K562 (cell line): ENCODE measurements at regions not wholly inside any gene's neighbourhood (a gene's known extent, or its start where the extent isn't known, plus 50 kb on each side); places are given as distances from the start of the nearest gene placed in this dataset.
A peak's percentile ranks its signal among the peaks of the same experiment; 100 is the strongest.

ENCODE experiments used
- ATAC-seq: fragments of 200-7000 bp; cut with Tn5 transposase; 3 replicates; pipeline ENCODE4 v1.9.1; 2020; ENCODE audit warnings: moderate library complexity
- BruUV-seq: library from RNA; stranded (reverse); fragments of 400-500 nt; replicated peaks from 2 replicates; lab custom pipeline; 2021; lab: Mats Ljungman, UMichigan
- CTCF ChIA-PET: fragments of 300-600 bp; formaldehyde crosslinking; extraction: SDS; loops from one replicate; lab custom pipeline; 2021; ENCODE audit warnings: low intra/inter-chr PET ratio; lab: Yijun Ruan, JAX
- POLR2A ChIA-PET: fragments of 300-600, 350-650 bp; sonication (Branson Sonifier 250); formaldehyde crosslinking; extraction: SDS; loops from one replicate; lab custom pipeline; 2021; ENCODE audit warnings: antibody characterized with exemption, inconsistent platforms; lab: Yijun Ruan, JAX
- DNase-seq, 4 experiments: peaks; one replicate each; pipeline versions ENCODE4 v3.0.0 to v3.0.0-alpha.2; 2011 to 2018; ENCODE audit warnings: low spot score in 3 of 4, mixed read lengths in 3 of 4; ENCODE audit errors: extremely low read depth in 1 of 4
- FAIRE-seq: peaks from 2 replicates; lab custom pipeline; 2011; peaks lifted over from hg19 to GRCh38; lab: Jason Lieb, UNC
- H2AFZ ChIP-seq: 2 replicates; pipeline ENCODE4 v1.6.0; 2011; ENCODE audit warnings: low read depth, low read length, control low read depth, inconsistent platforms
- H3K27ac ChIP-seq: fragments of 200-600 bp; 3 replicates; pipeline ENCODE4 v1.8.0; 2011; ENCODE audit warnings: low read depth, mild to moderate bottlenecking, control low read depth, inconsistent platforms, low read length, moderate library complexity, mixed read lengths; ENCODE audit errors: extremely low read depth
- H3K27me3 ChIP-seq, 2 experiments: fragments of 300-600 bp in 1 of 2; 2 replicates in 1 of 2; 3 replicates in 1 of 2; pipeline versions ENCODE4 v1.6.0 to v1.8.0; 2011; ENCODE audit warnings: inconsistent platforms in 2 of 2, low read length in 2 of 2, mild to moderate bottlenecking in 1 of 2, mixed read lengths in 1 of 2, moderate library complexity in 1 of 2; ENCODE audit not compliant: control insufficient read depth in 2 of 2, insufficient read depth in 2 of 2
- H3K36me3 ChIP-seq: fragments of 300-600 bp; 3 replicates; pipeline ENCODE4 v1.8.0; 2011; ENCODE audit warnings: mild to moderate bottlenecking, low read length, inconsistent platforms; ENCODE audit not compliant: control insufficient read depth, insufficient read depth
- H3K4me1 ChIP-seq, 2 experiments: fragments of 200-600 bp in 1 of 2; replicated peaks in 1 of 2; 2 replicates in 1 of 2; 3 replicates in 1 of 2; pipeline versions ENCODE4 v1.5.1 to v1.8.0; 2011; ENCODE audit warnings: inconsistent platforms in 2 of 2, low read length in 2 of 2, mild to moderate bottlenecking in 1 of 2, mixed read lengths in 1 of 2, moderate library complexity in 1 of 2; ENCODE audit not compliant: control insufficient read depth in 2 of 2, insufficient read depth in 2 of 2
- H3K4me2 ChIP-seq: 2 replicates; pipeline ENCODE4 v1.6.1; 2011; ENCODE audit warnings: low read length, control low read depth, inconsistent platforms, mixed read lengths; ENCODE audit not compliant: insufficient read depth
- H3K4me3 ChIP-seq: fragments of 200-600 bp; sonication (generic), shearing (Covaris generic); 2 replicates; pipeline ENCODE4 v1.5.1; 2016; ENCODE audit warnings: control low read depth, inconsistent platforms
- H3K79me2 ChIP-seq: fragments of 200-600 bp; 3 replicates; pipeline ENCODE4 v1.8.0; 2011; ENCODE audit warnings: low read length, inconsistent platforms; ENCODE audit not compliant: control insufficient read depth, insufficient read depth
- H3K9ac ChIP-seq, 2 experiments: 2 replicates each; pipeline versions ENCODE4 v1.6.0 to v1.6.1; 2011; ENCODE audit warnings: low read depth in 2 of 2, low read length in 2 of 2, control low read depth in 1 of 2, inconsistent platforms in 1 of 2, mild to moderate bottlenecking in 1 of 2, mixed read lengths in 1 of 2; ENCODE audit not compliant: insufficient read depth in 1 of 2
- H3K9me1 ChIP-seq: one replicate; pipeline ENCODE4 v1.6.0; 2011; ENCODE audit warnings: inconsistent platforms, mild to moderate bottlenecking, low read length, moderate library complexity; ENCODE audit not compliant: control insufficient read depth, insufficient read depth
- H3K9me3 ChIP-seq: replicated peaks from 2 replicates; pipeline ENCODE4 v1.5.1; 2011; ENCODE audit warnings: low read depth, low read length, inconsistent platforms; ENCODE audit not compliant: control insufficient read depth, insufficient read depth
- H4K20me1 ChIP-seq: replicated peaks from 2 replicates; pipeline ENCODE4 v1.6.1; 2011; ENCODE audit warnings: low read length, inconsistent platforms, mixed read lengths; ENCODE audit not compliant: control insufficient read depth, insufficient read depth
- C11orf30 ChIP-seq: fragments of 450-650 bp; IDR thresholded peaks from 2 replicates; pipeline ENCODE4 v1.6.1; 2016; ENCODE audit warnings: low read depth, mild to moderate bottlenecking
- CBX8 ChIP-seq: fragments of 200-600 bp; sonication (generic); IDR thresholded peaks from 2 replicates; pipeline ENCODE4 v1.6.1; 2012; ENCODE audit warnings: borderline replicate concordance, mixed run types, low read depth, mild to moderate bottlenecking, moderate library complexity, mixed read lengths, low read length, control low read depth, inconsistent platforms; ENCODE audit not compliant: poor library complexity, severe bottlenecking; ENCODE audit errors: extremely low read depth
- GABPA ChIP-seq: fragments of 200-800 bp; sonication (Bioruptor generic); conservative IDR thresholded peaks from 2 replicates; pipeline ENCODE4 v1.6.1; 2016; ENCODE audit warnings: low read depth, missing genetic modification characterization, missing compliant biosample characterization
- MEF2A ChIP-seq: IDR thresholded peaks from 2 replicates; pipeline ENCODE4 v1.6.1; 2011; ENCODE audit warnings: low read depth, mild to moderate bottlenecking, low read length, moderate library complexity; ENCODE audit not compliant: control insufficient read depth
- NCOA2 ChIP-seq, 2 experiments: fragments of 450-650 bp; IDR thresholded peaks; 2 replicates each; pipeline ENCODE4 v1.6.1; 2018; ENCODE audit warnings: mild to moderate bottlenecking in 2 of 2, moderate library complexity in 1 of 2; ENCODE audit not compliant: partially characterized antibody in 2 of 2
- PHF20 ChIP-seq: fragments of 450-650 bp; IDR thresholded peaks from 2 replicates; pipeline ENCODE4 v1.6.1; 2018; ENCODE audit not compliant: partially characterized antibody
- POLR2AphosphoS5 ChIP-seq: IDR thresholded peaks from 2 replicates; pipeline ENCODE4 v1.6.1; 2011; ENCODE audit warnings: mild to moderate bottlenecking, low read depth, low read length, moderate library complexity; ENCODE audit not compliant: control insufficient read depth, insufficient read depth
- PRPF4 ChIP-seq: fragments of 200-400 bp; formaldehyde crosslinking; IDR thresholded peaks from one replicate; pipeline ENCODE4 v1.6.1; 2017; ENCODE audit warnings: low read length, low read depth, mild to moderate bottlenecking; ENCODE audit not compliant: insufficient read depth, poor library complexity, severe bottlenecking
- RBFOX2 ChIP-seq: fragments of 200-400 bp; formaldehyde crosslinking; IDR thresholded peaks from 2 replicates; pipeline ENCODE4 v1.6.1; 2017; ENCODE audit warnings: low read depth, mild to moderate bottlenecking, low read length, moderate library complexity
- WHSC1 ChIP-seq: IDR thresholded peaks from one replicate; pipeline ENCODE4 v1.6.1; 2012; ENCODE audit warnings: low read length, control low read depth, inconsistent platforms
- ZNF165 ChIP-seq: fragments of 250-450 bp; sonication (Bioruptor Pico); IDR thresholded peaks from 2 replicates; pipeline ENCODE4 v1.4.0; 2020; ENCODE audit warnings: borderline replicate concordance
- ZNF174 ChIP-seq: fragments of 250-450 bp; sonication (Bioruptor Pico); IDR thresholded peaks from 2 replicates; pipeline ENCODE4 v1.4.0; 2020; ENCODE audit warnings: mild to moderate bottlenecking
- ZNF316 ChIP-seq: fragments of 450-650 bp; IDR thresholded peaks from 2 replicates; pipeline ENCODE4 v1.6.1; 2016
- ZNF384 ChIP-seq: IDR thresholded peaks from 2 replicates; pipeline ENCODE4 v1.6.1; 2012; ENCODE audit warnings: low read depth, low read length, improper control_type of control experiment
- ZSCAN32 ChIP-seq: fragments of 450-650 bp; formaldehyde crosslinking; IDR thresholded peaks from 2 replicates; pipeline ENCODE4 v1.4.0; 2020; ENCODE audit warnings: mild to moderate bottlenecking, moderate library complexity
- WGBS: fragments of 100-300 bp; shearing (Covaris generic); methylation state at CpG from one replicate; pipeline ENCODE4 v1.1.6; 2016; ENCODE audit warnings: low coverage, mixed read lengths; ENCODE audit not compliant: insufficient coverage; ENCODE audit errors: missing lambda C conversion rate; 5-methylcytosine and 5-hydroxymethylcytosine counted together
- in situ Hi-C: fragments of 300-500 bp; cut with MboI; formaldehyde crosslinking; loops from 4 replicates; pipeline ENCODE4 v1.15.0; 2018; ENCODE audit warnings: inconsistent platforms, mixed read lengths
- intact Hi-C: fragments of 100-400 bp; cut with micrococcal nuclease; formaldehyde crosslinking; loops from 2 replicates; pipeline ENCODE4 v1.14.2; 2022
- TF ChIP-seq, protein P1 (sequence below): fragments of 250-450 bp; sonication (Bioruptor Pico); IDR thresholded peaks from 2 replicates; pipeline ENCODE4 v1.8.0; 2022; ENCODE audit warnings: inconsistent platforms, mild to moderate bottlenecking, moderate library complexity, borderline replicate concordance
- TF ChIP-seq, protein P2 (sequence below): fragments of 200-800 bp; sonication (Bioruptor generic); IDR thresholded peaks from 2 replicates; pipeline ENCODE4 v1.6.1; 2017; ENCODE audit warnings: missing genetic modification characterization, missing compliant biosample characterization

DNA sequence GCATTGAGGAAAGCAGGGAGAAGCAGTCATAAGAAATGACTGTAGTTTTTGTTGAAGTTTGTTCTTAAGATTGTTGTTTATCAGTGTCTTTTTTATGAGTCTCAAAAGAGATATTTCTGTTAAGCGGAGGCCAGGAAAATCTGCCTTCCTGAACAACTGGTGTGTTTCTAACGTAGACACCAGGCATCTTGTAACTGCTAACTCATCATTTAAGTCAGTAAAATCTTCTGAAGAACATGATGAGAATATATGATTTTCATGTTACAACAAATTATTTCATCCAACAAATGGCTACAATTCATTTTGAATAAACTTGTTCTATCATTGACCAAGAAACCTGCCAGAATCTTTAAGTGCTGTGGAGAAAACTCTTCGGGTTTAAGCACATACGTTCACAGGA lies 84.0 kb downstream of the RPS12 start:
- FAIRE-seq (no peak), DNase-seq (no peak), ATAC-seq (no peak)
- WGBS = 0% methylated on average over 4 of the region's 4 CpGs
- H3K4me1 ChIP-seq = no peaks in the 10 kb centered on the region
- intact Hi-C loops = no loop called here
- H3K9me1 ChIP-seq = no peaks in the 10 kb centered on the region
- in situ Hi-C loops = no loop called here
- no peak overlapping the region for H2AFZ ChIP-seq
- H3K9ac ChIP-seq = no peak overlapping the region
- H3K4me2 ChIP-seq = no peak overlapping the region
- no peaks in the 10 kb centered on the region for H3K27me3 ChIP-seq
- no peaks in the 10 kb centered on the region for H3K79me2 ChIP-seq
- H4K20me1 ChIP-seq = no peaks in the 10 kb centered on the region
- POLR2A ChIA-PET = no interaction called here
- TF ChIP-seq ZNF174 (CRISPR knock-in tag) (no peak), ZNF316 (peak; percentile 57), ZSCAN32 (CRISPR knock-in tag) (no peak), ZNF384 (no peak), C11orf30 (peak; percentile 27; the same call in 1 of the 2 replicates), CBX8 (no peak), ZNF165 (CRISPR knock-in tag) (no peak), MEF2A (no peak), PHF20 (no peak), PRPF4 (no peak), POLR2AphosphoS5 (no peak), GABPA (tag) (no peak), NCOA2 (IDR thresholded peaks at IDR 0.05; ENCODE audit: partially characterized antibody in 2 of 2) (no peak), WHSC1 (no peak), RBFOX2 (no peak)
- TF ChIP-seq, protein P1, sequence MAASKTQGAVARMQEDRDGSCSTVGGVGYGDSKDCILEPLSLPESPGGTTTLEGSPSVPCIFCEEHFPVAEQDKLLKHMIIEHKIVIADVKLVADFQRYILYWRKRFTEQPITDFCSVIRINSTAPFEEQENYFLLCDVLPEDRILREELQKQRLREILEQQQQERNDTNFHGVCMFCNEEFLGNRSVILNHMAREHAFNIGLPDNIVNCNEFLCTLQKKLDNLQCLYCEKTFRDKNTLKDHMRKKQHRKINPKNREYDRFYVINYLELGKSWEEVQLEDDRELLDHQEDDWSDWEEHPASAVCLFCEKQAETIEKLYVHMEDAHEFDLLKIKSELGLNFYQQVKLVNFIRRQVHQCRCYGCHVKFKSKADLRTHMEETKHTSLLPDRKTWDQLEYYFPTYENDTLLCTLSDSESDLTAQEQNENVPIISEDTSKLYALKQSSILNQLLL = no peak
- TF ChIP-seq, protein P2, sequence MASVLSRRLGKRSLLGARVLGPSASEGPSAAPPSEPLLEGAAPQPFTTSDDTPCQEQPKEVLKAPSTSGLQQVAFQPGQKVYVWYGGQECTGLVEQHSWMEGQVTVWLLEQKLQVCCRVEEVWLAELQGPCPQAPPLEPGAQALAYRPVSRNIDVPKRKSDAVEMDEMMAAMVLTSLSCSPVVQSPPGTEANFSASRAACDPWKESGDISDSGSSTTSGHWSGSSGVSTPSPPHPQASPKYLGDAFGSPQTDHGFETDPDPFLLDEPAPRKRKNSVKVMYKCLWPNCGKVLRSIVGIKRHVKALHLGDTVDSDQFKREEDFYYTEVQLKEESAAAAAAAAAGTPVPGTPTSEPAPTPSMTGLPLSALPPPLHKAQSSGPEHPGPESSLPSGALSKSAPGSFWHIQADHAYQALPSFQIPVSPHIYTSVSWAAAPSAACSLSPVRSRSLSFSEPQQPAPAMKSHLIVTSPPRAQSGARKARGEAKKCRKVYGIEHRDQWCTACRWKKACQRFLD = no peak
- no peak overlapping the region for H3K4me3 ChIP-seq
- no peak overlapping the region for H3K27ac ChIP-seq
- BruUV-seq = no TSS peak
- CTCF ChIA-PET = no interaction called here
- H3K9me3 ChIP-seq = no peaks in the 10 kb centered on the region
- H3K36me3 ChIP-seq = no peaks in the 10 kb centered on the region
